ENCODE measurements at regions not wholly inside any gene's neighbourhood (a gene's known extent, or its start where the extent isn't known, plus 50 kb on each side); places are given as distances from the start of the nearest gene placed in this dataset.
A peak's percentile ranks its signal among the peaks of the same experiment; 100 is the strongest.

DNA sequence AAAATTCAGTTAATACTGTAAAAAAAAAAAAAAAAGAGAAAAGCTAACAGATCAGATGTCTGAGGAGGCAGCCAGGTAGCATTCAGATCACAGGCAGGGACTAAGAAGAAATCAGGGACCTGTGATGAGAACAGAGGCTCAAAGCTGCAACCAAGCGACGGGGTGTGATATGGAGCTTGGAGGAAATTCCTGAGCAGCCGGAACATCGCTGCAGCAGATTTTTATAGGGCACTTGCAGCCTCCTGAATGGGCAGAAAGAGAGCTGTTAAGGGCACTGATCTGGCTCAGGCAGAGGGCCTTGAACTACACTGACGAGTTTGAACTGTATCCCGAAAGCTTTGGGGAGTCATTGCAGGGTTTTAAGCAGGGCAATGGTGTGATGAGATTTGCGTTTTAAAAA is 315.4 kb downstream of the ADGRL2 start:
- intact Hi-C loops (cut with micrococcal nuclease), result loop anchor here (10.0 kb wide), 1 partner anchor 711 kb away; no protein-coding TSS in a partner anchor
- TF ChIP-seq, protein P1, sequence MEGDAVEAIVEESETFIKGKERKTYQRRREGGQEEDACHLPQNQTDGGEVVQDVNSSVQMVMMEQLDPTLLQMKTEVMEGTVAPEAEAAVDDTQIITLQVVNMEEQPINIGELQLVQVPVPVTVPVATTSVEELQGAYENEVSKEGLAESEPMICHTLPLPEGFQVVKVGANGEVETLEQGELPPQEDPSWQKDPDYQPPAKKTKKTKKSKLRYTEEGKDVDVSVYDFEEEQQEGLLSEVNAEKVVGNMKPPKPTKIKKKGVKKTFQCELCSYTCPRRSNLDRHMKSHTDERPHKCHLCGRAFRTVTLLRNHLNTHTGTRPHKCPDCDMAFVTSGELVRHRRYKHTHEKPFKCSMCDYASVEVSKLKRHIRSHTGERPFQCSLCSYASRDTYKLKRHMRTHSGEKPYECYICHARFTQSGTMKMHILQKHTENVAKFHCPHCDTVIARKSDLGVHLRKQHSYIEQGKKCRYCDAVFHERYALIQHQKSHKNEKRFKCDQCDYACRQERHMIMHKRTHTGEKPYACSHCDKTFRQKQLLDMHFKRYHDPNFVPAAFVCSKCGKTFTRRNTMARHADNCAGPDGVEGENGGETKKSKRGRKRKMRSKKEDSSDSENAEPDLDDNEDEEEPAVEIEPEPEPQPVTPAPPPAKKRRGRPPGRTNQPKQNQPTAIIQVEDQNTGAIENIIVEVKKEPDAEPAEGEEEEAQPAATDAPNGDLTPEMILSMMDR (IDR thresholded peaks at IDR 0.05; ENCODE audit: borderline replicate concordance), result no peak
- Histone ChIP-seq H3K36me3 (no peaks in the 10 kb centered on the region), H3K4me3 (no peak overlapping the region), H3K27ac (replicated peaks) (no peak overlapping the region), H3K4me1 (peaks cover 2% of the 10 kb centered on the region), H3K27me3 (ENCODE audit: low read depth) (no peaks in the 10 kb centered on the region), H3K9me3 (replicated peaks) (no peaks in the 10 kb centered on the region)
- DNase-seq, result no peak

DNA sequence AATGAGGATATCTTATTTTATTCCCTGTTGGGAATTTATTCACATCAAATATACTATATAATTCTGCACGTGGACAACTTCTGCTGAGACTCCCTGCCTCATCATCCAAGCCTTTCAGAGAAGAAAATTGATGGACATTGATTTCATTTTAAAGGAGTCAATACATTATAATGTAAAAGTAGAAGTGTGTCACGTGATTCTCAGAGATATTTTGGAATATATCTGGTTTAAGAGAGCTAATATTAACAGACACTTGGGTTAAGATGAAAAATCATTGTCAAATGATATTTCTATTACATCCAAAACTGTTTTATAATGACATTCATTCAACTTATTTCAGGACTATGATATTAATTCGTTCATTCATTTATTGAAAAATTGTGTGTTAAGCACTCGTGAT is 314.2 kb downstream of the ADGRL2 start:
- Histone ChIP-seq H3K9me3 (replicated peaks) (no peaks in the 10 kb centered on the region), H3K4me3 (no peak overlapping the region), H3K36me3 (no peaks in the 10 kb centered on the region), H3K4me1 (peaks cover 9% of the 10 kb centered on the region), H3K27ac (replicated peaks) (no peak overlapping the region), H3K27me3 (ENCODE audit: low read depth) (no peaks in the 10 kb centered on the region)
- TF ChIP-seq, protein P1 (IDR thresholded peaks at IDR 0.05; ENCODE audit: borderline replicate concordance), result no peak
- intact Hi-C loops (cut with micrococcal nuclease), result loop anchor here (10.0 kb wide), 1 partner anchor 710 kb away; no protein-coding TSS in a partner anchor
- DNase-seq, result no peak

DNA sequence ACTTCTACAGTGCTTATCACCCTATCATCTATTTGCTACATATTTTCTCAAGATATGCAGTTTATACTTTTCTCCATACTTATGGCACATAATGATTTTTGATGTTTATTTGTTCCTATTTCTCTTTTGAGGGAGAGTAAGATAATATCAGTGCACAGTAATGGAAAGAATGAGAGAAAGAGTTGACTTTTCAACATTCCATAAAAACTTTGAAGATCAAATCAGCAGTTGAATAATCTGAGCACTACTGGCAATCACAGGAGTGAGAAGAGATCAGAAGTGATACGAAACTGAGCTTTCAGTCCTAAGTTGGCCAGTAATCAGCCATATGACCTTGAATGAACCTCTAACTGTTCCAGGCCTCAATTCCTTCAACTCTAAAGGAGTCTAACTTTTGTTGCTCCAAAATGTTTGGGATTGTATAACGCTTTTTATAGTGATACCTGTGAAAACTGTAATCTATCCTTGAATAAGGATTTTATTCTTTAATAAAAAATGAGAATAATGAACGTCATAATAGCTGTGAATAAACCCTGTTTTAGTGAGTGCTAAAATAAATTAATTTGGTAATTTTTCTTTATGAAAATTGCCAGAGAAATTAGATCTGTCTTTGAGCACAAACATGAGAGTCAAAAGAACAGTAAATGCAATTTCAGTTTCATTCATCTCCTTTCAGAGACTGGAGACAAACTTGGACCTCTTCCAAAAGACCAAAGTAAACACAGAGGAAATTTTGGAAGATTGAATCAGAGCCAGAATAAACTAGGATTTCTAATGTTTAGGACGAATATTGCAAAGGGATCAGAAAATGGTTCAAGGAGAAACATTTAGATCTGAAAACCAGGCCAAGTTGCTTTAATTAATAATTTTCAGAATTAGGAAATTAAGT is 309.9 kb downstream of the ADGRL2 start:
- peaks cover 9% of the 10 kb centered on the region for H3K4me1 ChIP-seq
- intact Hi-C loops (cut with micrococcal nuclease), result loop anchor here (10.0 kb wide), 1 partner anchor 706 kb away; no protein-coding TSS in a partner anchor
- no peak overlapping the region for H3K4me3 ChIP-seq
- H3K27ac ChIP-seq (replicated peaks), result peak overlapping the region; percentile 9
- no peak for DNase-seq
- no peaks in the 10 kb centered on the region for H3K36me3 ChIP-seq
- no peaks in the 10 kb centered on the region for H3K9me3 ChIP-seq (replicated peaks)
- H3K27me3 ChIP-seq (ENCODE audit: low read depth), result no peaks in the 10 kb centered on the region
- TF ChIP-seq, protein P1 (IDR thresholded peaks at IDR 0.05; ENCODE audit: borderline replicate concordance), result no peak

DNA sequence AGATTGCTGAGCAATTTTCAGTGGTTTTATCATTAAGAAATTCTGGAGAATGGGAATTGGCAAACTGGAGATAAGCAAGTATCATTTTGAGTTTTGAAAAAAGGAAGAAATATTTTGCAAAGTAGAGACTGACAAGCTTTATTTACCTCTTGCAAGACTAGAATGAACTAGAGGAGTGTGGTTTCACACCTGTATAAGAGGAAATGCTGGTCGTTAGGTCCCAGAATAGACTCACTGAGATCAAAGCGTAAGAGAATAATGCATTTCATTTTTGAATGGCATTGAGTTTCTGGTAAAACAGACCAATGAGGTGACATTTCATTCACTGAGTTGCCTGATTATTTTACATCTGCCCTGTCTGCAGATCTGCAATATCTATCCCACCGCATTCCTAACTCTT is 308.1 kb downstream of the ADGRL2 start:
- intact Hi-C loops (cut with micrococcal nuclease), result no loop called here
- DNase-seq, result no peak
- no peaks in the 10 kb centered on the region for H3K9me3 ChIP-seq (replicated peaks)
- H3K4me3 ChIP-seq, result no peak overlapping the region
- no peaks in the 10 kb centered on the region for H3K27me3 ChIP-seq (ENCODE audit: low read depth)
- TF ChIP-seq, protein P1 (IDR thresholded peaks at IDR 0.05; ENCODE audit: borderline replicate concordance), result no peak
- H3K27ac ChIP-seq (replicated peaks), result no peak overlapping the region
- peaks cover 9% of the 10 kb centered on the region for H3K4me1 ChIP-seq
- H3K36me3 ChIP-seq, result no peaks in the 10 kb centered on the region

DNA sequence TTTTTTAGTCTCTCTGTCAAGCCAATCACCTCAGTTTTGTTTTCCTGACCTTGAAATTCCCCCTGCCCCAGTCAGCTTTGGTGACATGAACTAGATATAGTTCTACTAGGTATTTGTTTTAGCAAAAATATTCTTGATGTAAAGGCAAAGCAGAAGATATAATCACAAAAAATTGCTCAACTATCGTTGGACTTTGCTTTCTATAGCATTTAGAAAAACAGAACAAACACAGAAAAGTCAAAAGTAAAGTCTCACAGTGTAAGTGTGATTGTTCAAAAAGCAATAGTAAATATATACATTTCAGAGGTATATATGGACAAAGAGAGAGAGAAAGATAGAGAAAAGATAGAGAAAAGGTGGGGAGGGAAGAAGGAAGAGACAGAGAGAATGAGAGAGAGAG is 305.9 kb downstream of the ADGRL2 start:
- Histone ChIP-seq H3K36me3 (no peaks in the 10 kb centered on the region), H3K4me3 (no peak overlapping the region), H3K4me1 (peaks cover 9% of the 10 kb centered on the region), H3K27ac (replicated peaks) (no peak overlapping the region), H3K27me3 (ENCODE audit: low read depth) (no peaks in the 10 kb centered on the region), H3K9me3 (replicated peaks) (no peaks in the 10 kb centered on the region)
- DNase-seq, result no peak
- TF ChIP-seq, protein P1 (IDR thresholded peaks at IDR 0.05; ENCODE audit: borderline replicate concordance), result no peak
- intact Hi-C loops (cut with micrococcal nuclease), result no loop called here

Measured in left ventricle myocardium inferior (tissue), 1 donor.